T-helper 1 cell (primary cell): ENCODE measurements at regions not wholly inside any gene's neighbourhood (a gene's known extent, or its start where the extent isn't known, plus 50 kb on each side); places are given as distances from the start of the nearest gene placed in this dataset.
"Not testable (repeated sequence)": the region's sequence is repeated elsewhere in the genome, so short reads cannot be mapped to it uniquely, and the experiment has no call there.

Experiments
- DNase-seq, 5 donors: peaks; one replicate each; pipeline ENCODE4 v3.0.0-alpha.2; 2012 to 2020

GRCh38 chr9:62837254-62837911, 1647.5 kb downstream of the SPATA31A7 start:
- DNase-seq, result peak in 1 of 5 donors; percentile 50

- DNase-seq, result peak; percentile 68 to 96 (median 84)
Observed at GRCh38 chr9:62838024-62838718, 1648.3 kb downstream of the SPATA31A7 start.

GRCh38 chr9:62839168-62839567, 1649.3 kb downstream of the SPATA31A7 start:
- DNase-seq, result not testable (repeated sequence)

GRCh38 chr9:62843145-62843544, 1653.3 kb downstream of the SPATA31A7 start:
- DNase-seq, result not testable (repeated sequence)

GRCh38 chr9:62843706-62844290, 1654.0 kb downstream of the SPATA31A7 start:
- DNase-seq, result not testable (repeated sequence)

- DNase-seq, result not testable (repeated sequence)
Observed at GRCh38 chr9:62844681-62845185, 1654.9 kb downstream of the SPATA31A7 start.

GRCh38 chr9:62848258-62848657, 1658.4 kb downstream of the SPATA31A7 start:
- not testable (repeated sequence) for DNase-seq

- DNase-seq, result not testable (repeated sequence)
Observed at GRCh38 chr9:62849991-62850390, 1660.2 kb downstream of the SPATA31A7 start.

- DNase-seq, result not testable (repeated sequence)
Observed at GRCh38 chr9:62857280-62857679, 1667.4 kb downstream of the SPATA31A7 start.

GRCh38 chr9:62858240-62858639, 1668.4 kb downstream of the SPATA31A7 start:
- DNase-seq, result not testable (repeated sequence)

GRCh38 chr9:62860939-62861860, 1671.4 kb downstream of the SPATA31A7 start:
- DNase-seq, result not testable (repeated sequence)

GRCh38 chr9:62862180-62862579, 1672.3 kb downstream of the SPATA31A7 start:
- DNase-seq, result not testable (repeated sequence)

GRCh38 chr9:62863319-62863718, 1673.5 kb downstream of the SPATA31A7 start:
- DNase-seq, result not testable (repeated sequence)

- DNase-seq, result not testable (repeated sequence)
Observed at GRCh38 chr9:62863867-62864266, 1674.0 kb downstream of the SPATA31A7 start.

GRCh38 chr9:62864481-62865469, 1674.9 kb downstream of the SPATA31A7 start:
- not testable (repeated sequence) for DNase-seq

GRCh38 chr9:62869061-62869460, 1679.2 kb downstream of the SPATA31A7 start:
- not testable (repeated sequence) for DNase-seq

GRCh38 chr9:62871765-62872164, 1681.9 kb downstream of the SPATA31A7 start:
- not testable (repeated sequence) for DNase-seq

- not testable (repeated sequence) for DNase-seq
Observed at GRCh38 chr9:62874213-62874612, 1684.4 kb downstream of the SPATA31A7 start.

- DNase-seq, result not testable (repeated sequence)
Observed at GRCh38 chr9:62874745-62875599, 1685.1 kb downstream of the SPATA31A7 start.

GRCh38 chr9:62877552-62877951, 1687.7 kb downstream of the SPATA31A7 start:
- not testable (repeated sequence) for DNase-seq
